Stimulated activated CD4-positive, alpha-beta T cell treated with anti-CD3 and anti-CD28 coated beads, Interleukin-2, amount 100 ng/mL, for 24 hours (primary cell): ENCODE measurements at regions not wholly inside any gene's neighbourhood (a gene's known extent, or its start where the extent isn't known, plus 50 kb on each side); places are given as distances from the start of the nearest gene placed in this dataset.

ENCODE experiments used
- DNase-seq, 2 donors: peaks; one replicate each; pipeline ENCODE4 v3.0.0-alpha.2; 2020

DNA sequence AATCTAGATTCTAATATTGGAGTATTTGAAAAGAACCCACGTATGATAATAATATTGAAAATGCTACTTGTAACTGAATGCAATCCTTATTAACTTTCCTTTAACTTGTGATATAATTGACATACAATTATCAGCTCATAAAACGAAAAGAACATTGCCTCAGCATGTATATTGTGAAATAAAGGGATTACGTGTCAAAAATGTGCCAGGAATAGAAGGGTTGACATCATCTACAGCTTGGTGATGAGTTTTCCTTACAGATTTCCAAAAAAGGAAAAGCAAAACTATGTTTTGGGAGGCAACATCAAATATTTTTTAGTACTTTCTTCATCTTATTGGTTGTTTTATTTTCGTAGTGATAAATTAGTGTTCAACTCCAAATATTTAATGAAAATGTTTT lies 266.0 kb upstream of the PTGER4 start:
- no peak for DNase-seq

DNA sequence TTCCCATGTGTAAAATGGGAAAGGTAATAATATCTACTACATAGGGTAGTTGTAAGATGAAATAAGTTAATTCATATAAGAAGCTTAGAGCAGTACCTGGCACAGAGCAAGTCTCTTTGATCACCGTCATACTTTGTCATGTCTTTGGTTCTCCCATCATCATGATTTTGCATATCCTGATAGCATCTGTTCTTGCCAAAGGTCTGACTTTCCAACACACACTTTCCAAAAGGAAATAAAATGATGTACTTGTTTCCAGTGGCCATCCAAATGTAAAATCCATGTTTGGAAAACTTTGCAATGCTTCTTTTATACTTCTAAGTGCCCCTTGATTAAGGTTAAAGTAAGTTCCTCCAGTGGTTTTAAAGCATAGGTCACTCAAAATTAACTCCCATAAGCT lies 266.9 kb upstream of the PTGER4 start:
- no peak for DNase-seq

DNA sequence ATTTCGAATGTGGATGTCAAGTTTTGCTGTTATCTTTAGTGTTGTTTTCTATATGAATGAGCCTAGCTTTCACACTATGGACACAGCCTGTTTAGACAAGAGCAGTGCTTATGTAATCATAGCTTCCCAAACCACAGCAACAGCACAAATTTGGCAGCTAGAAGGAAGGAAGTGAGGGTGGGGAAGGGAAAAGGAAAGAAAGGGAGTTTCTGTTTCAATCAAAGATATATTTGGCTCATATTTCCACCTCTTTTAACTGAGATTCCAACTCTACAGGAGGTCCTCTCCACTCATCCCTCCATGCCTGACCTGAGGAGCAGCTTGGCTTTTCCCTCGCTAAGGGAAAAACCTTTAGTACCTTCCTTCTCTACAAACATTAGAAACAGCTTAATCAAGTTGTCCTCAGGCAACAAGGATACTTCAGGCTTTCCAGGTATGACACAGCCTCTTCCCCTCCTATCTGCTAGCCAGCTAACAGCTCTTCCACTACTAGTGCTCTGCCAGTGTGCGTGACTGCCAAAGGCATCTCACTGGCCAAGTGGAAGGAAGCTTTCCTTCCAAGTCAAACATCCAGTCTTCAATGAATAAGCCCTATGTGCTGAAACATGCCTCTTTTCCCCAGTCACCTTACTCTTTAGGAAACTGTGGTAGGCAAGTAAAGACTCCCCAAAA lies 268.6 kb upstream of the PTGER4 start:
- DNase-seq = no peak

DNA sequence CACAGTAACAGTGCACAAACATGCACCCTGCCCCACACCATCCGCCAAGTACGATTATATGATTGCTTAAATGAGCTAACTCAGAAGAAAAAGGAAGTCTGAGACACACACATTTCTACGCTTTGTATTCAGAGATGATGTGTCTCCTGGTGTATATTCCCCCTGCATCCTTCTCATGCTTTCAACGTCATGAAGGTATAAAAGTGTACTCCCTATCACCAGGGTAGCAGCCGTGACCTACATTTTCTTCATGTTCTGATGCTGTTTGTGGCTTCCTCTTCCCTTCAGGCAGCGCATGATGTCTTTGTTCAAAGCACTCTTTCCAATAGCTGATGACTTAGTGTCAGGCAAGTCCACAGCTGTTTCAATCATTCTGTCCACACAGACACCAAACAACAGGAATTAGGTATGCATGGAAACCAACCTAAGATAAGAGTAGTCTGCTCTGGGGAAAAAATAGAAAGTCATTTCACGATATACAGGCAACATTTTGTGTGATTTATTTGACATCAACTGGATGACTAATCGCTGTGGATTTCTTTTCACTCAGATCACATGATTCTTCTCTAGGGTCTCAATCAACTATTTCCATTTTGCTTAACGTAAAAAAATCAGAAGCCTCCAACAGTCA lies 269.4 kb upstream of the PTGER4 start:
- peak; percentile 38 to 73 for DNase-seq

DNA sequence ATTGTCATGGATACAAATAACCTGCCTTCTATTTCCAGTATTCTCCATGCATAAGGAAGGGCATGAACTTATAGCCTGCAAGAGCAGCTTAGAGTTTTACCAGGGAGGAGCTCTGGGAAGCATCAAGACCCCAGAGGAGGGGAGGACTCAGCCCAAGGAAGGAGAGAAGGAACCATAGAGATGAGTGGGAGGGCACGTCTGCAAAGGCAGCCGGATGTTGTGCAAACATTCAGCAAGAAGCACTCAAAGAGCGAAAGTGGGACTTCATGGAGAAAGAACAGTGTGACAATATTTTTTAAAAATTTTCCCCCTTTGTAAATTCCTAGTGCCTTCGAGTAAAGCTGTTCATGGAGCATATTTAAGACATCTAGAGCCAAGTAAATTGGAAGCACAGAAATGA lies 270.1 kb upstream of the PTGER4 start:
- DNase-seq = peak in 1 of 2 donors; percentile 41

DNA sequence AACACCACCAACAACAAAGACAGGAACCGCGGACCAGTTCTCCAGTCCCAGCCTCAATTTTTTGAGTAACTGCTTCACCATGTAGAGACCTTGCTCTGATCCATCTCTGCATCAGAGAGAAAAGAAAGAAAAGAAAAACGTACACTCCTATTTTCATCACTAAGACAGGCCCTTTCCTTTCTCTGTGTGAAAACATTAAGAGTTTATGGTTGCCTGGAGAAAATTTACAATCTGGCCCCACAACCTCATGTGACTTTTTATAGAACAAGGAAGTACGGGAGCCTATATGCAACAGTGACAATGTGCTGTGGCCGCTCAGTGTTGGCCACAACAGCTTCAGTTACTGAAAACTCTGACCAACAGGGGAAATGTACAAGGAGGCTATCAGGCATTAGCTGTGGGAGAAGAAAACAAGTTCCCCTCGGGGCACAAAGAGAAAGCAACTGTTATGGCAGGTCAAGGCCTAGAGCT lies 272.9 kb upstream of the PTGER4 start:
- no peak for DNase-seq

DNA sequence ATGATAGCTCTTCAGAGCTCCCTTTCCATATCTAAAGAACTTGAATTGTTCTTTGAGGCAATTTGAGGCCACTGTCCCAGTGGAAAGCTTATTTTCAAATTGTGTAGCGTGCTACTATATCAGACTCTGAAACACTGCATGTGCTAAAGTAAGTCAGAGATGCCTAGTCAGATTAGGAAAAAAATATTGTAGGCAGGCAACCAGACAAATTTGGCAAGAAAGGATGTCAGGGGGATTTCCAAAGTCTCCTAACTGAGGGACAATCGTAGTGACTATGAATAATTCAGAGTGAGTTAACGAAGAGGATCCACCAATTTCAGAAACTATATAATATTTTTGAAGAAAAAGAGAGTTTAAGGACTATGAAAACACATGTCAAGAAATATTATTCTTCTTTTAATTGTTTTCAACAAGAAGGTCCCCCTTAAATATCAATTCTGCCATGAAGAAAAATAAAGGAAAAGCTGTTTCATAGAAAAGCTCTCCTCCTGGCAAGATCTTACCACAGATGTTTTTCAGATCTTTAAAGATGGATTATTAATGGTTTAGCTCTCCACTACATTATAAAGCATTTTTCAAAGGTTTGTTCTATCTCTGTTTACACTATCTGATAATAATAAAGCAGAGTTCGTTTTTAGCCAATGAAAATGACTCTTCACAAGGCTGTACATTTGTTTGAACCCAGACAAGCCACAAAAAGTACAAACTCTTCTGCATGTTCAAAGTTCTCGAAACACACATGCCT lies 273.5 kb upstream of the PTGER4 start:
- no peak for DNase-seq

DNA sequence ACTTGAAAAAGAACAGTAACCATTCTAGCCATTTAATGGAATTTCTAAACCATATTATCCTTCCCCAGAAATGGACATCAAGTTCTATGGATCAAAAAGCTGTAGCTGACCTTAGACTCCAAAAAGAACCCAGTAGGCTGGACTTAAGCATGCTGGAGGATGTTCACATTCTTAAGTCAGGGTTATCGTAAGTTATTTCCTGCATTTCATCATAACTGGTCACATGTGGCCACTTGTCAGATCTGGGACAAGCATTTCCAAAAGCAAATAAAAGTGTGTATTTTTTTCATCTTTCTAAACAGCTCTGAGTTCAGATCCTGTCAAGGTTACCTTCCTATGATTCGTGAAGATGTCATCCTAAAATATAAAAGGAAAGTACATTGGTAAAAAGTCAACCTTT lies 274.5 kb upstream of the PTGER4 start:
- DNase-seq = no peak

DNA sequence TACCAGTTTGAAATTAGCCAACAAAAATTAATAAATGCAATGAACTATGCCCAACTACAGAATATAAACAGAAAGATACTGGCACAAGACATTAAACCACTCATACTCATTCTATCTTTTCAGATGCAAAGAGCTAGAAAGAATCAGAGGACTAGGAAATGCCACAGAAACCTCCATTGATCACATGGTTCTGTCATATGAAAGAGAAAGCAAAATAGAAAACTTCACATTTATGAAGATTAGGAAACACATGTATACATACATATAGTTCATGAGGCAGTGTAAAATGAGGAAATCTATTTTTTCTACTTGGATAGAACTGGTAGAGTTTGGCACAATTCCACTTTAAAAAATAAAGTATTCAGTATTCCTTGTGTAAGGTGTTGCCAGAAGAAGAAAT lies 275.1 kb upstream of the PTGER4 start:
- DNase-seq = no peak

DNA sequence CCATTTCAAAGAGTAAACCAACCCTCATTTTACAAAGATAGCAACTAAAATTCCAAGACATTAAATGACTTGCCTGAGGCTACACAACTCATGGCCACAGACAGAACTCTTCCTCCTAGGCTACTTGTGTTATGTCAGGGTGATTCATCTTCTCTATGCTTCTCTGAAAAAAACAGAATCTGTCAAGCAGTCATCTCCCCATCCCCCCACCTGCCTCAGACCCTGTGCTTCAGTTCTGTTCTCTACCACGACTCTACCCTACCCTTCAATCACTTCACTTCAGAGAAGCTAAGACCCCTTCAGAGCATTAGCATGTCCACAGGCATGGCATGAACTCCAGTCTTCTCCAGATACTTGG lies 277.7 kb upstream of the PTGER4 start:
- DNase-seq = peak; percentile 50 to 68

DNA sequence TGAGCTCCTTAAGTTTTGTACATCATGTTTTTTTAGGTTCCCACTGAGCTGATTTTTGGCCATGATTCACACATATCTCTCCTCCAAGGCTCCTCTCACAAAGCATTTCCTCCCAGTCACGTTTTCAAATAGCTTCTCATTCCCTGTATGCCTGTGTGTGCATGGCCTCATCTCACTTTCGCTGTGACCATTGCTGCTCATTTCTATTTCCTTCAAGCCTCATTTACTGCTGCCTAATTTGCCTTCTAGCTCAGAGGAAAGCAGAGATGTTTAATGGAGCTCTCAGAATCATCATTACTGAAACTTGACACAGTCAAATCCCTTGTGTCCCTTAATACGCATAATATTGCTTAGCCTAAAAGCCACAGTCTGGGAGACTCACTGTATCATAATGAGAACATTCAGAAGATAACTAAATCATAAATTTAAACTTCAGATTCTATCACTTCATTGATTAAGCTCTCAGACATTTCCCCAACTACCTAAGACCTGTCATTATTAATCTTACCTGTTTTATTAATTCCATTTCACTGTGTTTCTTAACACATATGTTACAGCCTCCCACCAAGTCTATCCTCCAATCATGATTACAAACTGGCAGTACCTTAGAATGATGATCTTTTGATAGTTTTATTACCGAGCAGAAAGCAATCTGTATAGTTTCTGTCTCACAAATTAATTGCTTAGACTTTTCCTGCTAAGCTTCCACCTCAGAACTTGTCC lies 278.3 kb upstream of the PTGER4 start:
- no peak for DNase-seq

DNA sequence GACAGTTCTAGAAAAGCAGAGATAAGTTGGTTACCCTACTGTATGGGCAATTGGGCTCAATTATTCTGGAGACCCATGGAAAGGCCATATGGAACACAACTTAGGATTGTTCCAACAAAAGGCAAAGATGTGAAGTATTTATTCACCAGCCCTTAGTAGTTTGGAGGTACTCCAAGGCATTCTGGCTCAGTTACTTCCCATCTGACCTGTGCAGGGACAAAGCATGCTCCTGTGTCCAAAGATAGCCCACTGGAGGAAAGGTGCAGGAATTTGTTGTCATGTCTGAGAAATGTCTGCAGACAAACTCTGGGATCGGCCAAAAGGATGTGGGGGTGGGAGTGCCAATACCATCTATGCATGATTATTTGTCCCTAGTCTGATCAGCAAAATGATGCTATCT lies 279.5 kb upstream of the PTGER4 start:
- no peak for DNase-seq

DNA sequence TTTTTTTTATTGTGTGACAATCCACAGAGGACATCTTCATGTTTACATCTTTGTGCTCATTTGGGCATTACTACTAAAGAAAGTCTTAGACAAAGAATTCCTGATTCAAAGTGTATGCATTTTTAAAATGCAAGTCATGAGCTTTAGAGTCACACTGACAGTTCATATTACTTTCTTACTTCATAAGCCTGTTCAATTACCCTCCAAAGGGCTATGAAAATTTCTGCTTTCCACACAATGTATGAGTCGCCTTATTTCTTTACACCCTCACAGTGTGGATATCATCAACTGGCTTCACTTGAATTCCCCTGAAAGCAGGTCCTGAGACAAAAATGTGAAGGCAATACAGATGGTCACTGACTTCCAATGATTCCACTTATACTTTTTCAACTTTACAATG lies 280.4 kb upstream of the PTGER4 start:
- DNase-seq = no peak

DNA sequence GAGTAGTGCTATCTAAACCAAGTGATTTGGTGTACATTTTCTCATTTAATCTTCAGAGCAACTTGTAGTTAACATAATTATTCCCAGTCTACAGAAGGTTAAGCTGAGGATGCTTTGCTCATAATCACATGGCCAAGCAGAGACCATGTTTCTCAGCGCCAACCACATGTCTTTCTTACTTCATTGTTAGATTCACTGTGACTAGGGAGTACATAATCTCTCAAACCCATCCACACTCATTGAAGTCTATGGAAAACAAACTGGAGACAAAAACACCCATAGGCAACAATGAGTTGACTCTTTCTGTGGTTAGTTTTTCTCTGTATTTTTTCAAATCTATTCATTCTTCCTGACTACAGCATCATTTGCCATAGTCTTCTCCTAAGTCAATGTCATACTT lies 281.7 kb upstream of the PTGER4 start:
- DNase-seq = no peak

DNA sequence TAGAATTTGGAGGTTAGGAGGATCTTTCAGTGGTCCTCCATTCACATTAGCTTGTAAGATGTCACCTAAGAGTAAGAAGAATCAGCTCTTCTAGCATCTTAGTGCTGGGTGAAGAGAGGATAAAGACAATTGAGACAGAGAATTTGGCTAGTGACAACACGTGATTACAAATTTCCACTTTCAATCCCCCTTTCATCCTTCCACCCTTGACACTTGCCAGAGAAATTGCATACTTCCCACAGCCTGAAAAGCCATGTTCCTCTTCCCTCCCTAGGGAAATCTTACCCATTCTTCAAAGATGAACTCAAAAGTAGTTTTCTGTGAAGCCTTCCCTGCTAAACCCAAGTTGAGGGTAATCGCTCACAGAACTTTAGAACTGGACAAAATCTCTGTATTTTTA lies 282.6 kb upstream of the PTGER4 start:
- no peak for DNase-seq

DNA sequence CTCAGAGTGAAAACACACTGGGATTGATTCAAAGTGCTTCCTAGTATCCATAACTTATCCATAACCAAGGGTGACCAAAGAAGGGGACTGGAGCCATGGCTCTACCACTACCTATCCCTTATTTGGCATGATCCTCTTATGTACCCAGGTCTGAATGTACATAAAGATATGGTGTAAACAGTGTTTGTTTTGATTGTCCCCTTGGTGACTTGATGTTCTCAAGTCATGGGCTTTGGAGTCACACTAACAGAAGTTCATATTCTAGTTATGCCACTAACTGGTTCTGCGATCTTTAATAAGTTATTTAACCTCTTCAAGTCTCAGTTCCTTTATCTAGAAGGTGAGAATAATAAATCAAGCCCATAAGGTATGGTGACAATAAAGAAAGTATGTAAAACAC lies 283.4 kb upstream of the PTGER4 start:
- DNase-seq = no peak

DNA sequence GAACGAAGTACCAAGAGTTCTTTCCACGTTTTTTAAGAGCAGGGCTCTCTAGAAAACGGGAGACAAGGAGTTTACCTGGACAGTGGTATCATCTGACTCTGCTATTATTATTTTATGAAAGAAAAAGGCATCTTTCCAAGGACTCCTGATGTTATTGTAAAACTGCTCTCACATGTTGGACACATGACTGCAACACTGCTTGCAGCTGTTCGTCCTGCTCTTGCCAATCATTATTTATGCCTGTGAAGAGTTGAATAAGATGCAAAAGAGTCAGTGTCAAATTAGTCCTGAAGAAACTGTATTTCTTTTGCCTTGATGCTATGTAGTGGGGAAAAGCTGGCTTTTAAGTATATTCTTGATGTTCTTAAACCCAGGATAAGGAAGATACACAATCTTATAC lies 284.5 kb upstream of the PTGER4 start:
- DNase-seq = no peak

DNA sequence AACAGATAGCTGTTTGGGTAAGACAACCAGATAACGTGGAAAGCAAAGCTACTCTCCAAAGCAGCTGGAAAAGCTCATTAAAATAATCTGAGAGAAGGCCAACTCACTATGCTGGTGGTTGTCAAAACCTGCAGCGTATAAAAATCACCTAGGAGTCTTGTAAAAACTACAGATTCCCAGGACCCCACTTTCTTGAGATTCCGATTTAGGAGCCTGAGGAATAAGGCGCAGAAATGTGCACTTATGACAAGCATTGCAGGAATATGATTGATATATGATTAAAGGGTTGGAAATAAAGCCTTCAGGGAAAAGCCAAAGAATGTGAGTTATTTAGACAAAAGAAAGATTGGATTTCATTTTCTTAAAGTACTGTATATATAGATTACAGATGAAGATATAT lies 285.0 kb upstream of the PTGER4 start:
- DNase-seq = no peak

DNA sequence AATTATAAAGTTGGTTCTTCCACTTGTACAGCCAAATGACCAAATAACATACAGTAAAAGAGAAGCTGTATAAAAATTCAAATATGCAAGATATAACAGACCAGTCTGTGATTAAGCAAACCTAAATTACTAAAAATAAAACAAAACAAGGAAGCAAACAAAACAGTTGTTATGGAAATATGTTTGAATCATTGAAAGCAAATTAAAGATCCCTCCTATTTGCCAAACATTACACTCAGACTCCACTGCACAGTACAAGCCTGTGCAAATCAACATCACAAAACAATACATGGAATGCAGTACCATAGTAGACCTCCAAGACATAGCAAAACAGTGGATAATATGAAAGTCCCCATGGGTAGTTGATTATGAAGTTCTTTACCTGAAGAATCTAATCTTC lies 288.1 kb upstream of the PTGER4 start:
- no peak for DNase-seq

DNA sequence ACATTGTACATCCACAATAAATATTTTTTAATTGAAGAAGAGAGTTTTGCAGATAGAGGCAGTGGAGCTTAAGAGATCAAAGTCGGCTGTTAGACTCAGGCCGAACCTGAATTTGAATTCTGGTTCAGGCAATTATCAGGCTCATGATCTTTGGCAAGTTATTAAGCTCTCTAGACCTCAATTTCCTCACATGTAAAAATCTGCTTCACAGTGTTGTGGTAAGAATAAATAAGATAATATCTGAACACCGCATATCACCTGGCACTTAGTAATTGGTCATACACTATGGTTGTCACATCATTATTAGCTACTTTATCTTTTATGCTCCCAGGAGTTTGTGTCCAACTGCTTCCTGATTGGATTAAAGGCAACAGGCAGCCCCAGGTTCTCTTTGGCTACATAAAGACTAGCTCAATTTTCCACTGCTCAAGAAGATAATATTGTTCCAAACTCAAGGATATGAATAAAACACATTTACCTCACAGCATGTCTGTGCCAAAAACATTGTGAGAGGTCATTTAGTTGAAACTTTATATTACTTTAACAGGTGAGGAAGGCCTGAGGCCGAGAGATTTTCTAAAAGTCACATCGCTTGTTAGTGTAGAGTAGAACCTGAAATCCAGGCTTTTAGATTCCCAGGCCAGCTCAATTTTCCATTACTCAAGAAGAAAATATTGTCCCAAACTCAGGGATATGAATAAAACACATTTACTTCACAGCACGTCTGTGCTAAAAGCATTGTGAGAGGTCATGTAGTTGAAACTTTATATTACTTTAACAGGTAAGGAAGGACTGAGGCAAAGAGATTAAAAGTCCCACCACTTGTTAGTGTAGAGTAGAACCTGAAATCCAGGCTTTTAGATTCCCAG lies 289.2 kb upstream of the PTGER4 start:
- DNase-seq = no peak

DNA sequence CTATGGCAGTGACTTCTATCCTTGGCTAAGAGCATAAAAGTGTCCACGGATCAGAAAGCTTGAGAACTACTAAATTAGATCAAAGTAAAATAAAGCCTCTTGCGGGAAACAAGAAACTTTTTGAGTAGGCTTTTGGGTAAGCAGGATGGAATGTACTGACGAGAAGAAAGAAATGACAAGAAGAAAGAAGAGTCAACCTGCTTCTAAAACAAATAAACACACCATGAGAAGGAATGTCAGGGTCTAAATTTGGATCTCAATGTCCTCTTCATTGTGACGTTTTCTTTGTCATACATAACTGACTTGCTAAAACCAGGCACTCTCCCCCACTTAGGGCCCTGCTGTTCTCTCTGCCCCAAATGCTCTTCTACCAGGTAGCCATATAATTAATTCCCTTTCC lies 290.1 kb upstream of the PTGER4 start:
- no peak for DNase-seq

DNA sequence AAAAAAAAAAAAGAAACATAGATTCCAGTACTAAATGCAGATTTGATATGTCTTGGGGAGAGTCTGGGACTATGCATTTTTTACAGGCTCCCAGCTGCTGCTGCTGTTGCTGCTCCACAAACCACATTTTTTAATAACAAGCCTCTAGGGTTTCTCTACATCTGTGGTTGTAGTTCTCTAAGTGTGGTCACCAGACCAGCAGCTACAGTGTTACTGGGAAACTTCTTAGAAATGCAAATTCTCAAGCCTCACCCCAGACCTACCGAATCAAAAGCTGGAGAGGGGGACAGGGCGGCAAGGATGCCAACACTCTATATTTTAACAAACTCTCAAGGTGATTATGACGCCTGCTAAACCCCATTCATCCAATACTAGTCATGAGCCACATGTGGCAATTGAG lies 293.4 kb upstream of the PTGER4 start:
- DNase-seq = no peak

DNA sequence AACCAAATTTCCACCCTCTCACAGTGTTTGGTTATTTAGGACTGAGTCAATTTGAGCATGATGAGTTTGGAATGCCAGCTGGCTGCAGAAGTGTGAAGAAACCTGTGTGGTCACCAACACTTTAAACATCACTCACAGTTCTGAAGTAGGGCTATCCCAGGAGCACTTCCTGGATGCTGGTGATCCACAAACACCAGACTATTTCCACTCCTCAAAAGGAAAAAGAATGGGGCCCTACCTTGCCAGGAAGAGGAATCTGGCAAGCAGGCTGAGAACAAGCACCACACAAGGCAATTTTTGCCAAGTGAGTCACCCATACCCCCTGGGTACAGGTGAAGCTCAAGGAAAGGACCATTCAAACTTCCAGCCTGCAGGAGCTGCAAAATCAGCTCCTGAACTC lies 294.2 kb upstream of the PTGER4 start:
- no peak for DNase-seq
